HG02884 (cell line): ENCODE measurements at regions not wholly inside any gene's neighbourhood (a gene's known extent, or its start where the extent isn't known, plus 50 kb on each side); places are given as distances from the start of the nearest gene placed in this dataset.
A peak's percentile ranks its signal among the peaks of the same experiment; 100 is the strongest.

ENCODE experiments used
- ATAC-seq: cut with Tn5 transposase; IDR thresholded peaks from one replicate; pipeline ENCODE4 v1.9.1; 2021; ENCODE audit warnings: mild to moderate bottlenecking, moderate library complexity; ENCODE audit not compliant: unreplicated experiment

GRCh38 chr7:21198921-21199320, 229.0 kb upstream of the SP4 start:
- ATAC-seq = no peak

GRCh38 chr7:21200503-21200902, 227.4 kb upstream of the SP4 start:
- no peak for ATAC-seq

DNA sequence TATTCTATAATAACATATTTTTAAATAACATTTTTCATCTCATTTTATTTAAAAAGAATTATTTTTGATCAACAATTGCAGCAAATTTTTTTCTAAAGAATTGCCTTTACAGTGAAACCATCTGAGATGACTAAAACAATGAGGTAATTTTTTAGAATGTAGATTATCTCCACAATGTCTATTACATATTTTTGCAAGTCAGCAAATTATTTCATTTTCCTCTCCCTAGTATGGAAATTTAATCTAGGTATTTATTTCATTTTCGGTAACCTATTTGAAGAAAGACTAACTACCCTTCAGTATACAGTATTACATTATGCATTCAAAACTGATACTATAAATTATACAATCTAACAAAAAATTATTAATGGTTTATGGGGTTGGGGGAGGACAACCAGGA, 213.2 kb upstream of the SP4 start:
- no peak for ATAC-seq

DNA sequence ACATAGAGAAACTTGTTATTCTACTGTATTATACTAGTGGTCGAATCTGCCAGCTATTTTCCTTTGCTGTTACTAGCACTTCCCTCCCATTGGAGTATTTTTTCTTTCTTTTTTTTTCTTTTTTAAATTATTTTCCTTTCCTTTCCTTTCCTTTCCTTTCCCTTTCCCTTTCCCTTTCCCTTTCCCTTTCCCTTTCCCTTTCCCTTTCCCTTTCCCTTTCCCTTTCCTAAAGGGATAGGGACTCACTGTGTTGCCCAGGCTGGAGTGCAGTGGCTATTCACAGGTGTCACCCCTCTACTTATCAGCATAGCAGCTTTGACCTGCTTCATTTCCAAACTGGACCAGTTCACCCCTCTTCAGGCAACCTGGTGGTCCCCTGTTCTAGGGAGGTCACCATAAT, 212.6 kb upstream of the SP4 start:
- ATAC-seq = no peak

DNA sequence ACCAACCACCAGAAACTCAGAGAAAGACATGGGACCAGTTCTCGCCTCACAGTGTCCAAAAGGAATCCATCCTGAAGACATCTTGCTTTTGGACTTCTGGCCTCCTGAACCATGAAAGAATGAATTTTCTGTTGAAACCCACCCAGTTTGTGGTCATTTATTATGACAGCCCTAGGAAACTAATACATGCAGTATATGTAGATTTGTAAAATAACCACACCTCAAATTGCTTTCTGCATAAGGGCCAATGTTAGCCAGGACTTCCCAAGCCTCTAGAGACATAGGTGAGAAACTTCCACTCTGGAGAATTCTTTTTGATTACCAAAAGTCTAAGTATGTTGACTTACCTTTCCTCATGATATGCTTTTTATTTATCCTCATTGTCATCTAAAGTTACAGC, 210.5 kb upstream of the SP4 start:
- no peak for ATAC-seq

GRCh38 chr7:21218155-21218554, 209.7 kb upstream of the SP4 start:
- ATAC-seq = no peak

DNA sequence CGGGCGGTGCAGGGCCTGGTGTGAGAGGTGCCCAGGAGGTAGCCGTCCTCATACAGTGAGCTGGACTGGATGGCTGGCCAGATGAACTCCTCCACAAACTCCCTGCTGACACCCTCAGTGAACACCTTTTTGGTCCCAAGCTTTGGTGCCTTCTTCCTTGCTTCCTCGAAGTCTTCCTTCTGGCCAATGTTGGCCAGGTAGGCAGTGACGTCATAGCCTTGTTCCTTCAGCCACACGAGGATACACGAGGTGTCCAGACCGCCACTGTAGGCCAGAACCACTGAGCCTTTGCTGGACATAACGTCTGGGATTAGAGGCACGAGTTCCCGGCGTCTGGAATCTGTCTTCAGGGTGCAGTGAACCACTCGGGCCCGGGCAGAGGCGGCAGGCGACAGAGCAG, 206.8 kb upstream of the SP4 start:
- no peak for ATAC-seq

DNA sequence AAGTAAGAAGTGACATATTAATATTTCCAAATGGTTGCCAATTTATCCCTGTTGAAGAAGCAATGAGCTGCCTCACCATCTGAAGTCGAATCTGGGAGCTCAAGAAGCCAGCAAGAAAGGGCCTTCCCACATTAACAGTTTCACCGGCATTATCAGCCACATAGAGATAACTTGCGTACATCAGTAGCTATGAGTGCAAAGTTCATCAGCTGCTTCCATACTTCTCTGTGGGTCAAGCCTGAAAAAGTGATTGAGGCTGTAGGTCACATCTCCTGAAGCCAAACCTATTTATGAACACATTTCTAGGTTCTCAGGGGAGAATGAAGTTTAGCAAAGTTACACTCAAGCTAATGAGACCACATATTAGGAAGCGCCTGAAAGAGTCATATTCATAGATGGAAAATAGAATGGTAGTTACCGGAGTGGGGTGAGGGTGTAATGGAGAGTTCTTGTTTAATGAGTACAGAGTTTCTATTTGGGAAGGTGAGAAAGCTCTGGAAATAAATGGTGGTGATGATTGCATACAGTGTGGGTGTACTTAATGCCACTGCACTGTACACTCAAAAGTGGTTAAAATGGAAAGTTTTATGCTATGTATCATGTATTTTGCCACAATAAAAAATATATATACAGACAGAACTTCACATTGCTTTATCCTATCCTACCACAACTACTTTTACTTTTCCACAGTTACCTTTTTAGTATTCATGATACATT, 189.3 kb upstream of the SP4 start:
- no peak for ATAC-seq

- no peak for ATAC-seq
Observed at GRCh38 chr7:21243265-21243664, 184.6 kb upstream of the SP4 start.

GRCh38 chr7:21251151-21251800, 176.6 kb upstream of the SP4 start:
- no peak for ATAC-seq

DNA sequence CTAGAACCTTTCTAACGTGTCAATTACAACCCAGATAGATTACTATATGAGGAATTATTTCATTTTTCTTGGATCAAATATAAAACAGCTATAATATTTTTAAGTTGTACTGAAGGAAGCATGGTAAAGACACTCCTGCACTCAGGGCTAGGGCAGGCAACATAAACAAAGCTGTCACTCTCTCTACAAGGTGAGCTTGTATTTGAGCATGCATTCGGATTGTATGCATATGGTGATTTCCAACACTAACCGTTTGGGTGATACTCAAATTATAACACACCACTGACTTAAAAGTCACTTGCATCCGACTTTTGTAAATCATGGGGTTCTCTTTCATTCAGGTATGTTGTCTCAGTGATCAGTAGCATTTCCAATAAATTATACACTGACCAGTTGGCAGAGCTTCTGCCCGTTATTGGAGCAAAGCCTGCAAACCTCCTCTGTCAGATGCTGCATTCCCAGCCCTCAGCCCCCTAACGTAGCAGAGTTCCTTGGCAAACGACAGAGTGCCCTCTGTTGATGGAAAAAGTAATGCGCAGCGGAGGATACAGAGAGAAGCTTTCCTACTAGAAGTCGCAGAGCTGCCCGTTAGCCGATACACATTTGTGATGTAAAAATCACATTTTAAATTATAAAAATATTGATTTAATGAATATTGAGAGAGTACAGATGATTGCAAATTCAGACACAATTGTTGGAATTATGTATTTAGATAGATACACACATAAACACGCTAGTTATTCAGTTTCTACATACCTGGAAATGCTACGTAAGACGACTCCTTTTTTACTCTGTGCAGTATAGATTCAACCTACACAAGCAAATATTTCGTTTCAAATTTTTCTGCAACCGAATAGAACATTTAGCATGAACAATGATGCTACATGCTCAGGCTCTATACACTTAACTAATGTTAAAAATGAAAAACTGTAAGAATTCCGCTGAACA, 173.9 kb upstream of the SP4 start:
- ATAC-seq = peak; percentile 75

- no peak for ATAC-seq
Observed at GRCh38 chr7:21256310-21256877, 171.5 kb upstream of the SP4 start.

GRCh38 chr7:21260939-21261338, 166.9 kb upstream of the SP4 start:
- no peak for ATAC-seq

DNA sequence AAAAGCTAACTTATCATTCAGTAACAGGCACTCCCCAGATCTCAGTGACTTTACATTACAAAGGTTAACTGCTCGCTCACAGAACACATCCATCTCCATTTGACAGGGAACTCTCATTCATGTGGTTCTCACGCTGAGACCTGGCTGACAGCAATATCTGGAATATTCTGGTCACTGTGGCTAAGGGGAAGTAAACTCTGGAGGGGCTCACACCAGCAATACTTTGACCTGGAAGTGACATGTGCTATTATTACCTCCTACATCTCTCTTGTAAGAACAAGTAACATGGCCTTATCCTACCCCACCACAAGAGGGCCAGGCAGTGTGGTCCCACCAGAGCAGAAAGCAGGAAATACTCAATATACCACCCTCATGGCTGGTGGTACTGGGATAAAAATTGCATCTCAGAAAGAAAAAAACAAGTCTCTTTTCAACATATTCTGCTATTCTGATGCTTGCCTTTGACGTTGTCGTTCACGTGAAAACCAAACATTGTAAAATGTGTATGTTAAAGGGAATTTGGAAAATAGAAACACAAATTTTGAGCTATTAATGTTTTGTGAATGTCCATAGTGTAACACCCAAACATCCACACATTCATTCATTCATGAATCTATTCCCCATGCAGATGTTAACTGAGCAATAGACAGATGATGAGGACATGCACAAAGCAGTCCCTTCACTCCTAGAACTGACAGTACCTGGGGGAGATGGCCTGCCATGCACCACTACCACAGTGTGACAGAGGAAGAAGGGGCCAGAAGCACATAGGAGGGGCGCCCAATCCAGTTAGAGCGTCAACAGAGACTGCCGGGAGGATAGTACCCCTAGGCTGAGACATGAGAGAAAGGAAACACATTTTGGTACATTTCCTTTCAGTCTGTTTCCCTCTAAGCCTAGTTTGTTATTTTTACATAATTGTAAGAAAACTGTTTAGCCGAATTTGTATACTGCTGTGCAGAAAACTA, 166.0 kb upstream of the SP4 start:
- ATAC-seq = peak; percentile 81

DNA sequence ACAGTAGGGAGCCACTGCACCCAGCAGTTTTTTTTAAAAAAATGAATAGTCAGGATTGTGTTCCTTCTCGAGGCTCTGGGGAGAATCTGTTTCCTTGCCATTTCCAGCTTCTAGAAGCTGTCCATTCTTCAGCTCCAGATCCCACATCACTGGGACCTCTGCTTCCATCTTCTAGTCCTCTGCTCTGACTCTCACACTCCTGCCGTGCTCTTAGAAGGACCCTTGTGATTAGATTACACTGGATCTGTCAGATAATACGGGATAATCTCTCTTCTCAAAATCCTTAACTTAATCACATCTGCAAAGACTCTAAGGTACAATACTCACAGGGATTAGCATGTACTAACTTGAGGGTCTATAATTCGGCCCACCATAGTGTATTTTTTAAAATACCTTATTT, 158.9 kb upstream of the SP4 start:
- no peak for ATAC-seq

GRCh38 chr7:21276471-21277035, 151.3 kb upstream of the SP4 start:
- ATAC-seq = no peak

- ATAC-seq = no peak
Observed at GRCh38 chr7:21278944-21279343, 148.9 kb upstream of the SP4 start.

- ATAC-seq = no peak
Observed at GRCh38 chr7:21281193-21281592, 146.7 kb upstream of the SP4 start.

GRCh38 chr7:21293771-21294170, 134.1 kb upstream of the SP4 start:
- ATAC-seq = no peak

DNA sequence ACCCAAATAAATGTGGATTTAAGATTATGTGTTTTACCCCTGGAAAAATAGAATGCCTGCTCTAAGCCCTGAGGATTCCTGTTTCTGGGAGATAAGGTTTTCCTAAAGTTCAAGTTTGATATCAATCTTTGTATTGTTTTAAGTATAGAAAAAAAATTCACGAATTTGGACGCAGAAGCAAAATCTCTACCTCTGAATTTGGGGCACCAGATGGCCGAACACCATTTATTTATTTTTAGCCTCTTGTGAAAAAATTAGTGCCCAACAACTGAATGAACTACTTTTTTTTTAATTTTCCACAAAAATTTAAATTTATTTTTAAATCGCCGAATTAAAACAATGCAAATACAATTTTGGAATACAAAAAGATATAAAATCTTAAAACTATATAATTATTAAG, 128.1 kb upstream of the SP4 start:
- ATAC-seq = no peak
